Hepatocyte (in vitro differentiated cells): ENCODE measurements at regions not wholly inside any gene's neighbourhood (a gene's known extent, or its start where the extent isn't known, plus 50 kb on each side); places are given as distances from the start of the nearest gene placed in this dataset.
A peak's percentile ranks its signal among the peaks of the same experiment; 100 is the strongest.
"Not testable (repeated sequence)": the region's sequence is repeated elsewhere in the genome, so short reads cannot be mapped to it uniquely, and the experiment has no call there.

Source experiments
- DNase-seq: peaks from one replicate; pipeline ENCODE4 v3.0.0-alpha.2; 2016; ENCODE audit warnings: low spot score
- H2AFZ ChIP-seq: fragments of 200-600 bp; sonication (generic); 2 replicates; pipeline ENCODE4 v1.6.0; 2016; ENCODE audit warnings: antibody characterized with exemption, mild to moderate bottlenecking
- H3K27ac ChIP-seq: fragments of 200-600 bp; sonication (generic); 2 replicates; pipeline ENCODE4 v1.5.1; 2016; ENCODE audit warnings: mild to moderate bottlenecking
- H3K27me3 ChIP-seq: fragments of 200-600 bp; sonication (generic); 2 replicates; pipeline ENCODE4 v1.6.1; 2016
- H3K36me3 ChIP-seq: fragments of 200-600 bp; sonication (generic); replicated peaks from 2 replicates; pipeline ENCODE4 v1.5.1; 2016; ENCODE audit warnings: low read depth; ENCODE audit not compliant: insufficient read depth
- H3K4me1 ChIP-seq: fragments of 200-600 bp; sonication (generic); 2 replicates; pipeline ENCODE4 v1.5.1; 2016; ENCODE audit warnings: mild to moderate bottlenecking, moderate library complexity; ENCODE audit not compliant: insufficient read depth
- H3K4me2 ChIP-seq: fragments of 200-600 bp; sonication (generic); 2 replicates; pipeline ENCODE4 v1.6.0; 2016
- H3K4me3 ChIP-seq: fragments of 200-600 bp; sonication (generic); 2 replicates; pipeline ENCODE4 v1.5.1; 2016; ENCODE audit warnings: mild to moderate bottlenecking
- H3K79me2 ChIP-seq: fragments of 200-600 bp; sonication (generic); 2 replicates; pipeline ENCODE4 v1.6.0; 2017; ENCODE audit warnings: mild to moderate bottlenecking
- H3K9me2 ChIP-seq: fragments of 200-600 bp; sonication (generic); replicated peaks from 2 replicates; pipeline ENCODE4 v1.6.0; 2017; ENCODE audit warnings: mild to moderate bottlenecking; ENCODE audit not compliant: insufficient read depth
- H3K9me3 ChIP-seq: fragments of 200-600 bp; sonication (generic); 2 replicates; pipeline ENCODE4 v1.5.1; 2016; ENCODE audit warnings: low read depth, mild to moderate bottlenecking
- H4K20me1 ChIP-seq: fragments of 200-600 bp; sonication (generic); 2 replicates; pipeline ENCODE4 v1.6.0; 2016; ENCODE audit warnings: mild to moderate bottlenecking; ENCODE audit not compliant: insufficient read depth, poor library complexity, severe bottlenecking
- EZH2 ChIP-seq: fragments of 200-600 bp; sonication (generic); IDR thresholded peaks from 2 replicates; pipeline ENCODE4 v1.6.1; 2016; ENCODE audit warnings: antibody characterized with exemption, mild to moderate bottlenecking, borderline replicate concordance
- EZH2phosphoT487 ChIP-seq: fragments of 200-600 bp; sonication (generic); IDR thresholded peaks from one replicate; pipeline ENCODE4 v1.6.1; 2018; ENCODE audit warnings: antibody characterized with exemption, mild to moderate bottlenecking, low read depth, moderate library complexity; ENCODE audit not compliant: unreplicated experiment, severe bottlenecking
- WGBS: methylation state at CpG from one replicate; pipeline ENCODE4 v1.1.6; 2016; ENCODE audit warnings: low lambda C conversion rate; ENCODE audit errors: missing lambda C conversion rate; 5-methylcytosine and 5-hydroxymethylcytosine counted together
- TF ChIP-seq, protein P1 (sequence below): fragments of 200-600 bp; sonication (generic); IDR thresholded peaks from 2 replicates; pipeline ENCODE4 v1.5.1; 2016; ENCODE audit warnings: antibody characterized with exemption, mild to moderate bottlenecking; ENCODE audit not compliant: poor library complexity

- no peaks in the 10 kb centered on the region for H3K9me3 ChIP-seq
- DNase-seq, result no peak
- TF ChIP-seq EZH2 (no peak), EZH2phosphoT487 (no peak)
- TF ChIP-seq, protein P1, sequence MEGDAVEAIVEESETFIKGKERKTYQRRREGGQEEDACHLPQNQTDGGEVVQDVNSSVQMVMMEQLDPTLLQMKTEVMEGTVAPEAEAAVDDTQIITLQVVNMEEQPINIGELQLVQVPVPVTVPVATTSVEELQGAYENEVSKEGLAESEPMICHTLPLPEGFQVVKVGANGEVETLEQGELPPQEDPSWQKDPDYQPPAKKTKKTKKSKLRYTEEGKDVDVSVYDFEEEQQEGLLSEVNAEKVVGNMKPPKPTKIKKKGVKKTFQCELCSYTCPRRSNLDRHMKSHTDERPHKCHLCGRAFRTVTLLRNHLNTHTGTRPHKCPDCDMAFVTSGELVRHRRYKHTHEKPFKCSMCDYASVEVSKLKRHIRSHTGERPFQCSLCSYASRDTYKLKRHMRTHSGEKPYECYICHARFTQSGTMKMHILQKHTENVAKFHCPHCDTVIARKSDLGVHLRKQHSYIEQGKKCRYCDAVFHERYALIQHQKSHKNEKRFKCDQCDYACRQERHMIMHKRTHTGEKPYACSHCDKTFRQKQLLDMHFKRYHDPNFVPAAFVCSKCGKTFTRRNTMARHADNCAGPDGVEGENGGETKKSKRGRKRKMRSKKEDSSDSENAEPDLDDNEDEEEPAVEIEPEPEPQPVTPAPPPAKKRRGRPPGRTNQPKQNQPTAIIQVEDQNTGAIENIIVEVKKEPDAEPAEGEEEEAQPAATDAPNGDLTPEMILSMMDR, result no peak
- 93% methylated on average over 9 of the region's 9 CpGs for WGBS
- no peaks in the 10 kb centered on the region for H3K4me1 ChIP-seq
- H3K36me3 ChIP-seq, result no peaks in the 10 kb centered on the region
- H2AFZ ChIP-seq, result no peak overlapping the region
- H3K9me2 ChIP-seq, result no peaks in the 10 kb centered on the region
- no peak overlapping the region for H3K27ac ChIP-seq
- H3K79me2 ChIP-seq, result no peaks in the 10 kb centered on the region
- H4K20me1 ChIP-seq, result no peaks in the 10 kb centered on the region
- no peaks in the 10 kb centered on the region for H3K27me3 ChIP-seq
- H3K4me3 ChIP-seq, result no peak overlapping the region
- no peak overlapping the region for H3K4me2 ChIP-seq
Measured at GRCh38 chr10:3321123-3321522, 148.5 kb upstream of the PITRM1 start.

DNA sequence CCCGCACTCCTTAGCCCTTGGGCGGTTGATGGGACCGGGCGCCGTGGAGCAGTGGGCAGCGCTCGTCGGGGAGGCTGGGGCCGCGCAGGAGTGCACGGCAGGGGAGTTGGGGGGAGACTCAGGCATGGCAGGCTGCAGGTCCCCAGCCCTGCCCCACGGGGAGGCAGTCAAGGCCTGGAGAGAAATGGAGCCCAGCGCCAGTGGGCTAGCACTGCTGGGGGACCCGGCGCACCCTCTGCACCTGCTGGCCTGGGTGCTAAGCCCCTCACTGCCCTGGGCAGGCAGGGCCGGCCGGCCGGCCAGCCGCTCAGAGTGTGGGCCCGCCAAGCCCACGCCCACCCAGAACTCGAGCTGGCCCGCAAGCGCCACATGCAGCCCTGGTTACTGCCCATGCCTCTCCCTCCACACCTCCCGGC lies 147.2 kb upstream of the PITRM1 start:
- Histone ChIP-seq H3K4me2 (no peak overlapping the region), H3K9me3 (no peaks in the 10 kb centered on the region), H3K4me3 (no peak overlapping the region), H3K27me3 (no peaks in the 10 kb centered on the region), H3K36me3 (no peaks in the 10 kb centered on the region), H3K4me1 (no peaks in the 10 kb centered on the region), H2AFZ (no peak overlapping the region), H3K9me2 (no peaks in the 10 kb centered on the region), H3K79me2 (no peaks in the 10 kb centered on the region), H3K27ac (no peak overlapping the region), H4K20me1 (no peaks in the 10 kb centered on the region)
- WGBS, result over 99% methylated on average over 13 of the region's 25 CpGs
- DNase-seq, result no peak
- TF ChIP-seq EZH2phosphoT487 (no peak), EZH2 (no peak)
- TF ChIP-seq, protein P1, result no peak

GRCh38 chr10:3318480-3318807 lies 145.9 kb upstream of the PITRM1 start:
- H3K4me3 ChIP-seq, H3K4me1 ChIP-seq: not testable (repeated sequence)

DNA sequence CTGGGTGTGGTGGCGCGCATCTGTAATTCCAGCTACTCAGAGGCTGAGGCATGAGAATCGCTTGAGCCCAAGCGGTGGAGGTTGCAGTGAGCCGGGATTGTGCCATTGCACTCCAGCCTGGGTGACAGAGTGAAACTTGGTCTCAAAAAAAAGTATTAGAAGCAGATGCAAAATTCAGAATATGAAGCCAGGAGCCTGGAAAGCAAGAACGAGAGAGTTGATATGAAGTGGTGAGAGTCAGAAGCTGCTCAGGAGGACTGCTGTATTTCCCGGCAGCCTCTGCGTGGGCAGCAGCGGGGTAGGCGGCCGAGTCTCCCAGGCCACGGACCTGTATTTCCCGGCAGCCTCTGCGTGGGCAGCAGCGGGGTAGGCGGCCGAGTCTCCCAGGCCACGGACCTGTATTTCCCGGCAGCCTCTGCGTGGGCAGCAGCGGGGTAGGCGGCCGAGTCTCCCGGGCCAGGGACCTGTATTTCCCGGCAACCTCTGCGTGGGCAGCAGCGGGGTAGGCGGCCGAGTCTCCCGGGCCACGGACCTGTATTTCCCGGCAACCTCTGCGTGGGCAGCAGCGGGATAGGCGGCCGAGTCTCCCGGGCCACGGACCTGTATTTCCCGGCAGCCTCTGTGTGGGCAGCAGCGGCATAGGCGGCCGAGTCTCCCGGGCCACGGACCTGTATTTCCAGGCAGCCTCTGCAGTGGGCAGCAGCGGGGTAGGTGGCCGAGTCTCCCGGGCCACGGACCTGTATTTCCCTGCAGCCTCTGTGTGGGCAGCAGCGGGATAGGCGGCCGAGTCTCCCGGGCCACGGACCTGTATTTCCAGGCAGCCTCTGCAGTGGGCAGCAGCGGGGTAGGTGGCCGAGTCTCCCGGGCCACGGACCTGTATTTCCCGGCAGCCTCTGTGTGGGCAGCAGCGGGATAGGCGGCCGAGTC lies 145.2 kb upstream of the PITRM1 start:
- not testable (repeated sequence) for H3K36me3 ChIP-seq, H3K27ac ChIP-seq, H3K4me1 ChIP-seq, DNase-seq, H3K4me2 ChIP-seq, H2AFZ ChIP-seq, H4K20me1 ChIP-seq, H3K4me3 ChIP-seq, H3K9me2 ChIP-seq, H3K27me3 ChIP-seq, H3K9me3 ChIP-seq, H3K79me2 ChIP-seq
- WGBS, result 96% methylated on average over 12 of the region's 61 CpGs

More at GRCh38 chr10:3318480-3318807, 145.9 kb upstream of the PITRM1 start:
- not testable (repeated sequence) for H3K27ac ChIP-seq, H3K79me2 ChIP-seq, H4K20me1 ChIP-seq, H3K9me2 ChIP-seq, H3K36me3 ChIP-seq, H3K4me2 ChIP-seq, H3K27me3 ChIP-seq, H3K9me3 ChIP-seq, H2AFZ ChIP-seq, DNase-seq
- 87% methylated on average over 9 of the region's 22 CpGs for WGBS

DNA sequence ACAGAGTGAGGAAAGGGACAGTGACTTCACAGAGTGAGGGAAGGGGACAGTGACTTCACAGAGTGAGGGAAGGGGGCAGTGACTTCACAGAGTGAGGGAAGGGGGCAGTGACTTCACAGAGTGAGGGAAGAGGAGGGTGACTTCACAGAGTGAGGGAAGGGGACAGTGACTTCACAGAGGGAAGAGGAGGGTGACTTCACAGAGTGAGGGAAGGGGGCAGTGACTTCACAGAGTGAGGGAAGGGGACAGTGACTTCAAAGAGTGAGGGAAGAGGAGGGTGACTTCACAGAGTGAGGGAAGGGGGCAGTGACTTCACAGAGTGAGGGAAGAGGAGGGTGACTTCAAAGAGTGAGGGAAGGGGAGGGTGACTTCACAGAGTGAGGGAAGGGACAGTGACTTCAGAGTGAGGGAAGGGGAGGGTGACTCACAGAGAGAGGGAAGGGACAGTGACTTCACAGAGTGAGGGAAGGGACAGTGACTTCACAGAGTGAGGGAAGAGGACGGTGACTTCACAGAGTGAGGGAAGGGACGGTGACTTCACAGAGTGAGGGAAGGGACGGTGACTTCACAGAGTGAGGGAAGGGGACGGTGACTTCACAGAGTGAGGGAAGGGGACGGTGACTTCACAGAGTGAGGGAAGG lies 142.0 kb upstream of the PITRM1 start:
- not testable (repeated sequence) for H3K4me1 ChIP-seq, H3K27me3 ChIP-seq, H3K4me2 ChIP-seq, H3K27ac ChIP-seq, H2AFZ ChIP-seq, DNase-seq, H3K36me3 ChIP-seq, H3K4me3 ChIP-seq, H3K9me3 ChIP-seq, H4K20me1 ChIP-seq, H3K9me2 ChIP-seq, H3K79me2 ChIP-seq
- WGBS, result no CpG with 5 or more reads among the region's 5 CpGs

- H3K4me2 ChIP-seq, H3K79me2 ChIP-seq, H3K36me3 ChIP-seq, H3K9me3 ChIP-seq, H3K27me3 ChIP-seq, H3K9me2 ChIP-seq, H3K27ac ChIP-seq, H2AFZ ChIP-seq, H3K4me3 ChIP-seq, H4K20me1 ChIP-seq, H3K4me1 ChIP-seq: not testable (repeated sequence)
- DNase-seq, result peak; percentile 65
- WGBS, result 53% methylated on average over 2 of the region's 2 CpGs
Measured at GRCh38 chr10:3313784-3314444, 141.3 kb upstream of the PITRM1 start.
